AG09309 (cell line): ENCODE measurements at regions not wholly inside any gene's neighbourhood (a gene's known extent, or its start where the extent isn't known, plus 50 kb on each side); places are given as distances from the start of the nearest gene placed in this dataset.

Experiments used
- DNase-seq: peaks from one replicate; pipeline ENCODE4 v3.0.0-alpha.2; 2010; ENCODE audit warnings: low read depth
- H3K4me3 ChIP-seq: 2 replicates; pipeline ENCODE4 v1.5.1; 2011; ENCODE audit warnings: mild to moderate bottlenecking, low read depth, low read length, moderate library complexity; ENCODE audit not compliant: control insufficient read depth
- TF ChIP-seq, protein P1 (sequence below): IDR thresholded peaks from 2 replicates; pipeline ENCODE4 v1.5.1; 2011; ENCODE audit warnings: mild to moderate bottlenecking, low read depth, low read length, inconsistent platforms; ENCODE audit not compliant: insufficient read depth, control insufficient read depth; ENCODE audit errors: missing control alignments

DNA sequence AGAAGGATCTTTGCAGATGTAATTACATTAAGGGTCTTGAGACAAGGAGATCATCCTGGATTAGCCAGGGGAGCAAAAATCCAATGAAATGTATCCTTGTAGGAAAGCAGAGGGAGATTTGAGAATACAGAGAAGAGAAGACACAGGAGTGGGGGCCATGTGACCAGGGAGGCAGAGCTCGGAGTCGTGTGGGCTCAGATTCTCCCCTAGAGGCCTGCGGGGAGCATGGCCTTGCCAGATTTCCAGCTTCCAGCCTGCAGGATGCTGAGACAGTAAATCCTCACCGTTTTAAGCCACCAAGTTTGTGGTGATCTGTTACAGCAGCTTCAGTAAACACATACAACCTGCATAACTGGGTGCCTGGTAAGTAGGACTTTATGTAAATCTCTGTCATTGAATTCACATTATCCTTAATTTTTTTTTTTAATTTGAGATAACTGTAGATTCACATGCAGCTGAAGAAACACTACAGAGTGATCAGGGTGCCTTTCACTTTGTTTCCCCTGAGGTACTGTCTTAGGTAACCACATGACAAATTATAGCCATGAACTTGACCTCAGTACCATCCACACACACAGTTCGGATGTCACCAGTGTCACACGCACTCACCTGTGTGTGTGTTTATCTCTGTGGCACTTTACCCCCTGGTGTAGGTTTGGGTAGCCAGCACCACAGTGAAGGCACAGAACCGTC, 138.4 kb upstream of the HDAC4 start:
- no peak for DNase-seq

DNA sequence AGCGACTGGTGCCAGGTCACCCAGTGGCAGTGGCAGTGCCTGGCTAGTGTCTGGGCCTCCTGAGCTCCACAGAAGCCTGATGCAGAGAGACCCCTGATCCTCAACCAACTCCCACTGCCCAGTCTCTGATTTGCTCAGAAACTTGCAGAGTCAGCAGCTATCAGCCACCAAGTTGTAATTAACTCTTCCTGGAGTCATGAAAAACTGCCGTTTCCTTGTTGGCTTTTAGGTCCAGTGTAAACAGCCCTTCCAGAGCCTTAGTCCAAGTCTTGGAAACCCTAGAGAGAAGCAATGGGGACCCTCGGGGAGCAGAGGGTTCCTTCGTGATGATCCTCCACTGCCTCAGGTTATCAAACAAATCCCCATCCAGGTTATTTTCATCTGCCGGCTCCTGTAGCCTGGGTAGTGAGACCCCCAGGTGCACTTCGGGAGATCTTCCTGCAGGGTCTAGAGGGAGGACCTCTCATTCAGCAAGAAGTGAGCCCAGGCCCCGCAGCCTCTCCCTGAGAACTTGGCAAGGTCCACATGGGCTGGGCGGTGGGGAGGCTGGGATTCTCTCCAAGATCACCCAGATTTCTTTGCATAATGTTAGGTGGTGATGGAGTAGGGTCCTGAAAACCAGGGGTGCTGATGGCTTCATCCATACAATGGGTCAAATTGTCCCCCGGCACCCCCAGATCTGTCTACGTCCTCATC, 137.7 kb upstream of the HDAC4 start:
- DNase-seq = no peak
- TF ChIP-seq, protein P1, sequence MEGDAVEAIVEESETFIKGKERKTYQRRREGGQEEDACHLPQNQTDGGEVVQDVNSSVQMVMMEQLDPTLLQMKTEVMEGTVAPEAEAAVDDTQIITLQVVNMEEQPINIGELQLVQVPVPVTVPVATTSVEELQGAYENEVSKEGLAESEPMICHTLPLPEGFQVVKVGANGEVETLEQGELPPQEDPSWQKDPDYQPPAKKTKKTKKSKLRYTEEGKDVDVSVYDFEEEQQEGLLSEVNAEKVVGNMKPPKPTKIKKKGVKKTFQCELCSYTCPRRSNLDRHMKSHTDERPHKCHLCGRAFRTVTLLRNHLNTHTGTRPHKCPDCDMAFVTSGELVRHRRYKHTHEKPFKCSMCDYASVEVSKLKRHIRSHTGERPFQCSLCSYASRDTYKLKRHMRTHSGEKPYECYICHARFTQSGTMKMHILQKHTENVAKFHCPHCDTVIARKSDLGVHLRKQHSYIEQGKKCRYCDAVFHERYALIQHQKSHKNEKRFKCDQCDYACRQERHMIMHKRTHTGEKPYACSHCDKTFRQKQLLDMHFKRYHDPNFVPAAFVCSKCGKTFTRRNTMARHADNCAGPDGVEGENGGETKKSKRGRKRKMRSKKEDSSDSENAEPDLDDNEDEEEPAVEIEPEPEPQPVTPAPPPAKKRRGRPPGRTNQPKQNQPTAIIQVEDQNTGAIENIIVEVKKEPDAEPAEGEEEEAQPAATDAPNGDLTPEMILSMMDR = no peak

More for the DNA sequence above, 138.4 kb upstream of the HDAC4 start:
- H3K4me3 ChIP-seq = no peak overlapping the region
- TF ChIP-seq, protein P1 = no peak

DNA sequence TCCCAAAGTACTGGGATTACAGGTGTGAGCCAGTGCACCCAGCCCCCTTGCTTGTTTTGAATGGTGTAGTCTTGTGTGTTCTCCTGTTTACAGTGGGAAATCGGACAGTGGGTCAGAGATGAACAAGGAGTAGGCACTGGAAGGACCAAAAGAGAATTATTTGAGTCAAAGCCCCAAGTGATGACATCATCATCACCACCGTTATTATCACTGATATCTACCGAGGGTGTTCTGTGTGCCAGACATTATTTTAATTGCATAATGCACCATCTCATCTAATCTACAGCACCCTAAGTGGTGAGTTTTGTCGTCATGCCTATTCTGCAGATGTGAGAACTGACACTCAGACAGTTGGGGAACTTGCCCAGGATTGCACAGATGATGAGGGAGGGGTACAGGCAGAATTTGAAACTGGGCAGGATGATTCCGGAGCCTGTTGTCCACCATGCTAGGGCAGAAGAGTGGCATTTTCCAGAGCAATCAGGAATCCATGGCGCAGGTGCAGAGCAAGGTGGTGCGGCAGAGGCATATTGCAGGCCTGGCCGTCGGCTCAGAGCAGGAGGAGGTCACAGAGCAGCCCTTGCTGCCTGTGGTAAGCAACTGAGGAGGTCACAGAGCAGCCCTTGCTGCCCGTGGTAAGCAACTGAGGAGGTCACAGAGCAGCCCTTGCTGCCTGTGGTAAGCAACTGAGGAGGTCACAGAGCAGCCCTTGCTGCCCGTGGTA, 137.0 kb upstream of the HDAC4 start:
- TF ChIP-seq, protein P1 = no peak
- no peak for DNase-seq
- H3K4me3 ChIP-seq = no peak overlapping the region

More for the DNA sequence above, 137.7 kb upstream of the HDAC4 start:
- H3K4me3 ChIP-seq = no peak overlapping the region

DNA sequence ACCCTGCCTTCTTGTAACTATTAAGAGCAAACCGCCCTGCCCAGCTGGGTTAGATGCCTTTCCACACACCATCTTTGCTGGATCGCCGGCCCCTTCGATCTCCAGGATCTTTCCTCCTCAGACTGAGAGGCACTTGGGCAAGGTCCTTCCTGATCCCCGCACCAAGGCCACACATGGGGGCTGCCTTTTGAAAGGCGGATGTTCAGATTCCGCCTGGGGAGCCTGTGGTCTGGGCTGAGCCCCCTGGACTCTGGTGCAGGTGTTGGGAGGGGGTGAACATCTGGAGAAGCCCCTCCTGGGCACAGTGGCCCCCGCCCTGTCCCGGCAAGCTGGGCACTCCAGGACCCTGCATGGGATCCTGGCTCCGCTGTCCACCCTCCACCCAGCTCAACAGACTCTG, 135.4 kb upstream of the HDAC4 start:
- no peak overlapping the region for H3K4me3 ChIP-seq
- TF ChIP-seq, protein P1 = no peak
- no peak for DNase-seq

DNA sequence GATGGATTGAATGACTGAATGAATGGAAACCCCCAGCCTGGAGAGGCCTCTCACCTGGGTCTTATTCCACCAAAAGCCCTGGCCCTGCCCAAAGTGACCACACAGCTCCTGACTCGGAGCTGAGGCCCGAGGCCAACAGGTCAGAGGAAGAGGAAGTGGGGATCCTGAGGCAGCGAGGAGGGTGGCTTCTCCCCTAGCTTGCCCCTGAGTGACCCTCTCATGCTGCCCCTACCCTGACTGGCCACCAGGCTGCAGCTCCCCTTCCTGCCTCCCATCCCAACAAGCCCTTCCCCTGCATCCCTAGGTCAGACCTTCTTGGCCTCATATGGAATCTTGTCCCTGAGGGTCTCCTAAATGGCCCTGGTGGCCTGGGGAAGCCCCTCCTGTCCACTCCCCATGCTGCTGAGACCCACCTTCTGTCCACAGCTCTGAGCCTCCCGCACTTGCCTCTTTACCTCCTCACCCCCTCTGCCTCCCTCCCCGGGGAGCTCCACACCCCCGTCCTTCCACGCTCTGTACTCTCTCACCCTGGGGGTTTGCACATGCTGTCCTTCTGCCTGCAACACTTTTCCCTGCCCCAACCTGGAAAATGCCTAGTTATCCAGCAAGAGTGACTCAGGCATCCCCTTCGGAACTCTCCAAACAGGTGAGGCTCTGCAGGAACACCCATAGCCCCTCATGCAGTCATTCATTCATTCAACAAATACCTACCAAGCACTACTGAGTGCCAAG, 134.8 kb upstream of the HDAC4 start:
- DNase-seq = no peak
- H3K4me3 ChIP-seq = no peak overlapping the region
- TF ChIP-seq, protein P1 = no peak
